Gastroesophageal sphincter (tissue), 4 donors: ENCODE measurements at regions not wholly inside any gene's neighbourhood (a gene's known extent, or its start where the extent isn't known, plus 50 kb on each side); places are given as distances from the start of the nearest gene placed in this dataset.

ENCODE experiments used
- ATAC-seq: fragments of 150-250 bp; one replicate; pipeline ENCODE4 v1.9.1; 2016; ENCODE audit warnings: mild to moderate bottlenecking, moderate library complexity
- H3K27ac ChIP-seq, 4 donors: fragments of 200-600 bp; sonication (generic) in 3 of 4; 1 replicate in 3 of 4; 2 replicates in 1 of 4; pipeline ENCODE4 v1.5.1; 2016 to 2019
- H3K27me3 ChIP-seq: fragments of 200-600 bp; sonication (generic); one replicate; pipeline ENCODE4 v1.5.1; 2019
- H3K36me3 ChIP-seq, 2 donors: fragments of 200-600 bp; sonication (generic); one replicate each; pipeline ENCODE4 v1.5.1; 2019; ENCODE audit warnings: control low read depth in 1 of 2
- H3K4me1 ChIP-seq, 3 donors: fragments of 200-600 bp; sonication (generic); 1 replicate in 2 of 3; 2 replicates in 1 of 3; pipeline ENCODE4 v1.5.1; 2016 to 2019; ENCODE audit warnings: control low read depth in 2 of 3
- H3K4me3 ChIP-seq, 2 donors: fragments of 200-600 bp; sonication (generic); one replicate each; pipeline ENCODE4 v1.5.1; 2019; ENCODE audit warnings: mild to moderate bottlenecking in 1 of 2, moderate library complexity in 1 of 2
- H3K9me3 ChIP-seq, 3 donors: fragments of 200-600 bp; sonication (generic); one replicate each; pipeline ENCODE4 v1.5.1; 2017 to 2019; ENCODE audit warnings: control low read depth in 2 of 3
- EP300 ChIP-seq: sonication (generic); formaldehyde crosslinking; IDR thresholded peaks from one replicate; pipeline ENCODE4 v1.6.1; 2017; ENCODE audit warnings: antibody characterized with exemption, mild to moderate bottlenecking
- POLR2A ChIP-seq, 2 donors: fragments of 450-650 bp; IDR thresholded peaks; one replicate each; pipeline ENCODE4 v1.6.1; 2017; ENCODE audit warnings: antibody characterized with exemption in 2 of 2, mild to moderate bottlenecking in 2 of 2, moderate library complexity in 1 of 2
- POLR2AphosphoS5 ChIP-seq: sonication (generic); formaldehyde crosslinking; IDR thresholded peaks from one replicate; pipeline ENCODE4 v1.6.1; 2017; ENCODE audit warnings: antibody characterized with exemption
- WGBS, 2 donors: methylation state at CpG; one replicate each; pipeline ENCODE4 v1.1.5; 2018; ENCODE audit warnings: low coverage in 1 of 2; 5-methylcytosine and 5-hydroxymethylcytosine counted together
- TF ChIP-seq, protein P1 (sequence below), 4 experiments: fragments of 200-600 bp in 2 of 4; fragments of 450-650 bp in 2 of 4; sonication (generic) in 1 of 4; IDR thresholded peaks; one replicate each; pipeline ENCODE4 v1.5.1; 2017 to 2019; ENCODE audit warnings: antibody characterized with exemption in 4 of 4, mild to moderate bottlenecking in 2 of 4, moderate library complexity in 2 of 4

DNA sequence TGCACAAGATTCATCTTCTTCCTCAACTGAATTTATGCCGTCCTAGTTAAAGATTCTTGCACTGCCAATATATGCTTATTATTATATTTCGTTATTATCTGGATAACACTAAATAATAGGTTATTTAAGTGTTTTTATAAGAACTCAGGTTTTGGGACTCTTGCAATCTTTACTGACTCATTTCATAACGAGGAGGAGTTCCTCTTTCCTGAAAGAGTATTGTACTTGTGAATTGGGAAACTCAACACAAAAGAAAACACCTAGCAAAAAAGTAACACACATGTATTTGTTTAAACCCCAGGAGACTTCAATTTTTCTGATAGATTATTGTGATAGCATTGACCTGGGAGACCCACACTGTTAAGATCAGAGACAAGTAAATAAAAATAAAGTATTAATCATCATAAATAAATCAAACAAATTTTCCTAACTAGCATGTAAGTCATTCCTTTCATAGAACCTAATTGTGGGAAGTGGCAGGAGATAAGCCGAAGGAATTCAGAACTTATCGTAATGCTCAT lies 505.8 kb downstream of the KCNJ2 start:
- Histone ChIP-seq H3K27ac (no peak overlapping the region), H3K36me3 (no peaks in the 10 kb centered on the region), H3K9me3 (no peaks in the 10 kb centered on the region), H3K27me3 (peaks cover 4% of the 10 kb centered on the region), H3K4me1 (no peaks in the 10 kb centered on the region), H3K4me3 (no peak overlapping the region)
- no peak for TF ChIP-seq POLR2AphosphoS5
- TF ChIP-seq POLR2A (IDR thresholded peaks at IDR 0.05), result no peak
- TF ChIP-seq EP300, result no peak
- TF ChIP-seq, protein P1, sequence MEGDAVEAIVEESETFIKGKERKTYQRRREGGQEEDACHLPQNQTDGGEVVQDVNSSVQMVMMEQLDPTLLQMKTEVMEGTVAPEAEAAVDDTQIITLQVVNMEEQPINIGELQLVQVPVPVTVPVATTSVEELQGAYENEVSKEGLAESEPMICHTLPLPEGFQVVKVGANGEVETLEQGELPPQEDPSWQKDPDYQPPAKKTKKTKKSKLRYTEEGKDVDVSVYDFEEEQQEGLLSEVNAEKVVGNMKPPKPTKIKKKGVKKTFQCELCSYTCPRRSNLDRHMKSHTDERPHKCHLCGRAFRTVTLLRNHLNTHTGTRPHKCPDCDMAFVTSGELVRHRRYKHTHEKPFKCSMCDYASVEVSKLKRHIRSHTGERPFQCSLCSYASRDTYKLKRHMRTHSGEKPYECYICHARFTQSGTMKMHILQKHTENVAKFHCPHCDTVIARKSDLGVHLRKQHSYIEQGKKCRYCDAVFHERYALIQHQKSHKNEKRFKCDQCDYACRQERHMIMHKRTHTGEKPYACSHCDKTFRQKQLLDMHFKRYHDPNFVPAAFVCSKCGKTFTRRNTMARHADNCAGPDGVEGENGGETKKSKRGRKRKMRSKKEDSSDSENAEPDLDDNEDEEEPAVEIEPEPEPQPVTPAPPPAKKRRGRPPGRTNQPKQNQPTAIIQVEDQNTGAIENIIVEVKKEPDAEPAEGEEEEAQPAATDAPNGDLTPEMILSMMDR (IDR thresholded peaks at IDR 0.05), result no peak
- 75 to 79% methylated on average over 5 of the region's 5 CpGs for WGBS, 2 donors
- no peak for ATAC-seq

DNA sequence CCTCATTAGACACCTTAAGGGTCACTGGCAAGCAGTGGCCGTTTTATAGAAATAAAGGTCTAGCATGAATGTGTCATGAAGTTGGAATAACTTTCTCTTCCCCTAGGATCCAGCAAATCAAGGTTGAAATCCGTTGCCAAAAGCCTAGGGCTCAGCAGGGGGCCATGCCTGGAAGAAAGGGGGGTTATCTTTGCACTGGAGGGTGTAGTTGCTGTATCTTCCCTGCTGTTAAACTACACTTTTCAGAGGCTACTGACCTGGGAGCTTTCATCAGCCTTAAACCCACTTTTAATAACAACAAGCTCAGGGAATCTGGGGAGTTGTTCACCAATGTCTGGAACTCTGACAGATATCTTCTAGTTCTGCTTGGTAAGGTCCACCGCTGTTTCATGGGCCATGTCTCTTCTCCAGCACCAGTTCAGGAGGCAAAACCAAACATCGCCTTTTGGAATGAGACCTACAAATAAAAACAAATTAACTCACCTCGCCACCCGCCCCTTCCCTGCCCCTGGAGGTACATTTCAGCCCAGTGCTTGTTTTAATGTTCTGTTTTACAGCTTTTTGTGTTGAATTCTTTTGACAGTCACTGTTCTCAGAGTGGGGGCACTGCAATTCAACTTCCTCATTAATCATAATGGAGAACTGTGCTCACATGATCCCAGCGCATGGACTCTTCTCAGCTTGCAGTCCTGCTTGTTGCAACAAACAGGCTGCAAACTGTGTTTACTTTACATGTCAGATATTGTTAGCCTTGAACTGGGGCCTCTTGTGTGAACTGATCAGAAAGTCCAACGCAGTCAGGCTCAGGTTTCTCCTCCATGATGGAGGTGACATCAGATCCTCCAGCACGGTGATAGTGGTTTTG lies 508.7 kb downstream of the KCNJ2 start:
- WGBS, 2 donors, result 54 to 57% methylated on average over 6 to 8 of the region's 9 CpGs
- Histone ChIP-seq H3K27ac (no peak overlapping the region), H3K9me3 (no peaks in the 10 kb centered on the region), H3K27me3 (peaks cover 4% of the 10 kb centered on the region), H3K4me3 (no peak overlapping the region), H3K4me1 (no peaks in the 10 kb centered on the region), H3K36me3 (no peaks in the 10 kb centered on the region)
- no peak for ATAC-seq
- no peak for TF ChIP-seq POLR2AphosphoS5
- TF ChIP-seq EP300, result no peak
- TF ChIP-seq, protein P1 (IDR thresholded peaks at IDR 0.05), result no peak
- no peak for TF ChIP-seq POLR2A (IDR thresholded peaks at IDR 0.05)

DNA sequence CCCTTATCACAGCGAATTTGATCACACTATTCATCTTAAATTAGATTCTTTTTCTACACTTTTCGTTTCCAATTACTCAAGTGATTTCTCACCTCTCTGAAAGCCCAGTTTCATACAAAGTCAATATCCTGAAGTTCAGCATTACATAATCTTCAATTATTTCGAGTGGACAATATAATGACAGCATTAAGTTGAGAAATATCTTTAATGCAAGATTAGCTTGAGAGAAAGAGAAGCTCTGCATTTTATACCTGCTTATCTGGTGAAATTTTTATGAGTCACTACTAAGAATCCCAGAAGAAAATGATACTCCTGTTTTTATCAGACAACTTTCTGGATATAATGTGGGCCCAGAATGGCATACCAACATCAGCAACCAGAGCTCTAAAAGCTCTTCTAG lies 509.6 kb downstream of the KCNJ2 start:
- Histone ChIP-seq H3K27ac (no peak overlapping the region), H3K9me3 (no peaks in the 10 kb centered on the region), H3K27me3 (peaks cover 4% of the 10 kb centered on the region), H3K4me3 (no peak overlapping the region), H3K4me1 (no peaks in the 10 kb centered on the region), H3K36me3 (no peaks in the 10 kb centered on the region)
- ATAC-seq, result no peak
- 81 to 89% methylated on average over 1 to 3 of the region's 3 CpGs for WGBS, 2 donors
- no peak for TF ChIP-seq POLR2AphosphoS5
- TF ChIP-seq, protein P1 (IDR thresholded peaks at IDR 0.05), result no peak
- no peak for TF ChIP-seq POLR2A (IDR thresholded peaks at IDR 0.05)
- no peak for TF ChIP-seq EP300

DNA sequence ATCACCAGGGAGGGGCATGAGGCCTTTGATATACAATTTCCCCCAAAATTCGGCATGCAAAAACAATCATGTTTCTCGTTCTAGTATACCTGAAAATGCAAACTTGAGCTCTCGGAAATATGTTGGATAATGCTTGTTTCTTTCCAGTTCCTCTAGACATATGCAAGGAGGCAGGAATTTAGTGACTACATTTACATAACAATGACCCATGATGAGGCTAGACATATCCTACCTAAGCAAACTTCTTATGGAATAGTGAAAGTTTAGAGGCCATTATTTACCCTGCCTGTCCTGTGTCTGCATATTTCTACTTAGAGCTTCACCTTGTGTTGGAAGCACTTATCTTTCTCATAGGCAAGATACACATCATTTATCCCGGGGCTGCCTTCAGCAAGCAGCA lies 514.6 kb downstream of the KCNJ2 start:
- TF ChIP-seq POLR2A (IDR thresholded peaks at IDR 0.05) (no peak), POLR2AphosphoS5 (no peak), EP300 (no peak)
- TF ChIP-seq, protein P1 (IDR thresholded peaks at IDR 0.05), result no peak
- no peaks in the 10 kb centered on the region for H3K4me1 ChIP-seq
- H3K9me3 ChIP-seq, result no peaks in the 10 kb centered on the region
- H3K4me3 ChIP-seq, result no peak overlapping the region
- 94 to 95% methylated on average over 4 of the region's 4 CpGs for WGBS, 2 donors
- H3K27me3 ChIP-seq, result peaks cover 4% of the 10 kb centered on the region
- no peaks in the 10 kb centered on the region for H3K36me3 ChIP-seq
- no peak overlapping the region for H3K27ac ChIP-seq
- no peak for ATAC-seq

DNA sequence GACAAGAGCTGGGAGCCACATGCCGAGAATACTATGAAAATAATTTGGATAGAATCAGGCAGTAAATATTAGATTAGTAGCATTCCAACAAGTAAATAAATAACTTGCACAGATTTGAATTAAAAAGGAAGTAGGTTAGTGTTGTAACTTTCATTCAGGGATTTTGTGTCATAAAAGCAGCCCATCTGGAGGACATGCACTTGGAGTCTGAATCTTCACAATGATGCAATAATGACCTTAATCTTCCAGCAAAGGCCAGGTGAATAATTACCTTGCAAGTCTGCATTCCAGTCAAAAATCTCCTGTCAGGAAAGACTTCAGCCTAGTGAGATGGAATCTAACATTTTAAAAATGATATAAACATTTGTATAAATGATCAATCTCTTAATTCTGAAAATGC lies 518.1 kb downstream of the KCNJ2 start:
- no peak for ATAC-seq
- no peak overlapping the region for H3K27ac ChIP-seq
- TF ChIP-seq, protein P1 (IDR thresholded peaks at IDR 0.05), result no peak
- TF ChIP-seq POLR2A (IDR thresholded peaks at IDR 0.05) (no peak), POLR2AphosphoS5 (no peak), EP300 (no peak)
- no peaks in the 10 kb centered on the region for H3K4me1 ChIP-seq
- no peaks in the 10 kb centered on the region for H3K27me3 ChIP-seq
- no peaks in the 10 kb centered on the region for H3K9me3 ChIP-seq
- WGBS, 2 donors, result 55 to 71% methylated on average over 1 of the region's 1 CpG
- no peak overlapping the region for H3K4me3 ChIP-seq
- no peaks in the 10 kb centered on the region for H3K36me3 ChIP-seq
